ENCODE measurements at regions not wholly inside any gene's neighbourhood (a gene's known extent, or its start where the extent isn't known, plus 50 kb on each side); places are given as distances from the start of the nearest gene placed in this dataset.

DNA sequence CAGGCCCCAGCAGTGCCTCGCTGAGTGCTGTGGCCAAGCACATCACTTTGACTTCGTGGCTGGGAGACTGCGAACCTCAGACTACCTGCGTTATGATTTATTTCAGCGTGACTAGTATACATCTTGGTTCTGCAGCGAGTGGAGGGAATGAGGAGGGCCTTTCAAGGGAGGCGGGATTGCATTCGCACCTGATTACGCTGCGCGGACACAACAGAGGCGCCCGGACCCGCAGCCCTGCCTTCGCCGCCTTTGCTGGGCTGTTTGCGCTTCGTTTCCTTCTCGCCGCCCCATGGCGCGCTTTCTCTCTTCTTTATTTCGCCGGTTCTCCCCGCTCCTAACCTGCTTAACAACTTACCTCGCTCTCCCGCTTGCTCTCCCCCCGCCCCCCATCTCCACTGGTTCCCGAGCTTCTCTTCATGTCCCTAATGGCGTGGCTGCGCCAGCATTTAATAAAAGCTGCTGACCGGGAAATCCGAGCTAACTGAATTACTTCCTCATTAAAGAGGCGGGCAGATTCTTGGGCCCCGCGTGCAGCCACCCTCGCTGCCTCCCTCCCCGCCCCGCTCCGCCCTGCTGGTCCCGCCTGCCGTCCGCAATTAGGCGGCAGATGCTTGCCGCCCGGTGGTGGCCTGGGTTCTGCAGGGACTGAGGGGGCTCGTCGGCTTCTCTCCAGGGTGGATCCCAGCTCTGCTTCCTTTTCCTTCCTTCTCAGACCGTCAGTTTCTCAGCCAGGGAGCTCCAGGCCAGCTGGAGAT, 257.6 kb upstream of the SDK2 start:
- TF ChIP-seq RAD21 (conservative IDR thresholded peaks at IDR 0.05): no peak
- no peak for TF ChIP-seq SMC3 (conservative IDR thresholded peaks at IDR 0.05; ENCODE audit: poor library complexity)

Data from neural cell (in vitro differentiated cells).